IMR-90 (cell line): ENCODE measurements at regions not wholly inside any gene's neighbourhood (a gene's known extent, or its start where the extent isn't known, plus 50 kb on each side); places are given as distances from the start of the nearest gene placed in this dataset.

Experiments used
- ATAC-seq: fragments of 200-7000 bp; cut with Tn5 transposase; 2 replicates; pipeline ENCODE4 v1.9.1; 2020; ENCODE audit warnings: low read depth, mild to moderate bottlenecking, moderate library complexity
- BruUV-seq: library from RNA; stranded (reverse); fragments of 400-500 nt; replicated peaks from 2 replicates; lab custom pipeline; 2021; lab: Mats Ljungman, UMichigan
- CTCF ChIA-PET: fragments of 300-600 bp; formaldehyde crosslinking; extraction: SDS; loops from one replicate; lab custom pipeline; 2021; ENCODE audit warnings: antibody characterized with exemption; lab: Yijun Ruan, JAX
- POLR2A ChIA-PET: fragments of 300-600 bp; sonication (Branson Sonifier 250); formaldehyde crosslinking; loops from one replicate; lab custom pipeline; 2022; ENCODE audit warnings: antibody characterized with exemption; ENCODE audit not compliant: unreplicated experiment; lab: Charles Lee
- DNase-seq: peaks from one replicate; pipeline ENCODE4 v3.0.0; 2013
- H2AFZ ChIP-seq: replicated peaks from 2 replicates; pipeline ENCODE3; 2013; ENCODE audit warnings: low read length, mild to moderate bottlenecking; ENCODE audit not compliant: poor library complexity
- H2AK5ac ChIP-seq: 2 replicates; pipeline ENCODE4 v1.6.1; 2013; ENCODE audit warnings: low read depth, low read length, inconsistent platforms
- H2AK9ac ChIP-seq: replicated peaks from 2 replicates; pipeline ENCODE3; 2013; ENCODE audit warnings: mild to moderate bottlenecking, low read depth, low read length, moderate library complexity; ENCODE audit not compliant: poor library complexity
- H2BK120ac ChIP-seq: 2 replicates; pipeline ENCODE4 v1.6.1; 2013; ENCODE audit warnings: low read depth, low read length, inconsistent platforms
- H2BK15ac ChIP-seq: 3 replicates; pipeline ENCODE4 v1.6.1; 2013; ENCODE audit warnings: low read depth, low read length, inconsistent platforms
- H2BK20ac ChIP-seq: 2 replicates; pipeline ENCODE4 v1.6.1; 2013; ENCODE audit warnings: low read depth, mild to moderate bottlenecking, inconsistent platforms, low read length, moderate library complexity
- H2BK5ac ChIP-seq: 2 replicates; pipeline ENCODE4 v1.6.1; 2013; ENCODE audit warnings: mild to moderate bottlenecking, low read depth, low read length, inconsistent platforms; ENCODE audit not compliant: poor library complexity, severe bottlenecking
- H3K14ac ChIP-seq: replicated peaks from 2 replicates; pipeline ENCODE4 v1.6.1; 2013; ENCODE audit warnings: low read depth, low read length, inconsistent platforms
- H3K18ac ChIP-seq: 2 replicates; pipeline ENCODE4 v1.6.1; 2013; ENCODE audit warnings: low read depth, low read length, control low read depth
- H3K23ac ChIP-seq: 2 replicates; pipeline ENCODE4 v1.6.1; 2013; ENCODE audit warnings: low read depth, low read length, inconsistent platforms
- H3K27ac ChIP-seq: 2 replicates; pipeline ENCODE4 v1.5.1; 2013; ENCODE audit warnings: mild to moderate bottlenecking, control low read depth, low read length; ENCODE audit not compliant: insufficient read depth
- H3K27me3 ChIP-seq: 2 replicates; pipeline ENCODE4 v1.6.1; 2013; ENCODE audit warnings: low read length; ENCODE audit not compliant: control insufficient read depth, insufficient read depth
- H3K36me3 ChIP-seq: 2 replicates; pipeline ENCODE4 v1.6.1; 2013; ENCODE audit warnings: low read length, mixed read lengths; ENCODE audit not compliant: control insufficient read depth, insufficient read depth
- H3K4ac ChIP-seq: 2 replicates; pipeline ENCODE4 v1.6.1; 2013; ENCODE audit warnings: low read depth, low read length, inconsistent platforms
- H3K4me1 ChIP-seq: 2 replicates; pipeline ENCODE4 v1.6.1; 2013; ENCODE audit warnings: low read length, mixed read lengths; ENCODE audit not compliant: control insufficient read depth, insufficient read depth
- H3K4me2 ChIP-seq: 2 replicates; pipeline ENCODE4 v1.6.1; 2013; ENCODE audit warnings: low read depth, mild to moderate bottlenecking, control low read depth, low read length, moderate library complexity
- H3K4me3 ChIP-seq: 2 replicates; pipeline ENCODE4 v1.5.1; 2013; ENCODE audit warnings: low read depth, mild to moderate bottlenecking, control low read depth, low read length, moderate library complexity; ENCODE audit not compliant: insufficient read depth
- H3K56ac ChIP-seq: 2 replicates; pipeline ENCODE4 v1.6.1; 2013; ENCODE audit warnings: low read length, inconsistent platforms; ENCODE audit not compliant: insufficient read depth; ENCODE audit errors: extremely low read depth
- H3K79me1 ChIP-seq, 2 experiments: 2 replicates each; pipeline ENCODE4 v1.6.1; 2013; ENCODE audit warnings: low read length in 2 of 2, inconsistent platforms in 1 of 2, low read depth in 1 of 2
- H3K9ac ChIP-seq: 2 replicates; pipeline ENCODE4 v1.6.1; 2013; ENCODE audit warnings: low read depth, low read length, control low read depth
- H3K9me1 ChIP-seq: 2 replicates; pipeline ENCODE4 v1.6.1; 2013; ENCODE audit warnings: low read length, inconsistent platforms; ENCODE audit not compliant: insufficient read depth
- H3K9me3 ChIP-seq: 2 replicates; pipeline ENCODE4 v1.6.1; 2013; ENCODE audit warnings: low read length; ENCODE audit not compliant: control insufficient read depth, insufficient read depth
- H4K20me1 ChIP-seq: 2 replicates; pipeline ENCODE4 v1.6.1; 2013; ENCODE audit warnings: low read length, inconsistent platforms; ENCODE audit not compliant: insufficient read depth
- H4K5ac ChIP-seq: 2 replicates; pipeline ENCODE4 v1.6.1; 2013; ENCODE audit warnings: mild to moderate bottlenecking, low read depth, low read length, control low read depth
- H4K8ac ChIP-seq, 2 experiments: 2 replicates each; pipeline ENCODE4 v1.6.1; 2013; ENCODE audit warnings: low read depth in 2 of 2, low read length in 2 of 2, control low read depth in 1 of 2, inconsistent platforms in 1 of 2
- H4K91ac ChIP-seq: 2 replicates; pipeline ENCODE4 v1.6.1; 2013; ENCODE audit warnings: low read depth, low read length, inconsistent platforms; ENCODE audit not compliant: insufficient read depth
- BHLHE40 ChIP-seq: fragments of 150-350 bp; IDR thresholded peaks from 2 replicates; pipeline ENCODE4 v1.6.1; 2016; ENCODE audit warnings: mild to moderate bottlenecking, low read depth, low read length
- CTCF ChIP-seq: conservative IDR thresholded peaks from 2 replicates; pipeline ENCODE4 v1.5.1; 2012; ENCODE audit warnings: mild to moderate bottlenecking, low read depth, low read length, improper control_type of control experiment
- POLR2A ChIP-seq: IDR thresholded peaks from 2 replicates; pipeline ENCODE4 v1.6.1; 2012; ENCODE audit warnings: mild to moderate bottlenecking, low read depth, low read length
- RAD21 ChIP-seq: IDR thresholded peaks from 2 replicates; pipeline ENCODE4 v1.6.1; 2012; ENCODE audit warnings: low read length, improper control_type of control experiment
- RCOR1 ChIP-seq: IDR thresholded peaks from 2 replicates; pipeline ENCODE4 v1.6.1; 2012; ENCODE audit warnings: mild to moderate bottlenecking, low read length, improper control_type of control experiment; ENCODE audit not compliant: insufficient replicate concordance
- RFX5 ChIP-seq: IDR thresholded peaks from 2 replicates; pipeline ENCODE4 v1.8.0; 2012; ENCODE audit warnings: low read depth, mild to moderate bottlenecking, low read length, moderate library complexity
- WGBS, 2 experiments: methylation state at CpG; one replicate each; pipeline versions ENCODE4 v1.1.5 to v1.1.7; 2013; ENCODE audit warnings: missing lambda C conversion rate in 2 of 2; ENCODE audit not compliant: insufficient read length in 1 of 2; ENCODE audit errors: extremely low coverage in 2 of 2; 5-methylcytosine and 5-hydroxymethylcytosine counted together
- dilution Hi-C: fragments of 300-500 bp; cut with HindIII; formaldehyde crosslinking; loops from one replicate; pipeline ENCODE4 v1.14.3; 2018; ENCODE audit warnings: low sequenced_read_pairs; ENCODE audit not compliant: unreplicated experiment
- in situ Hi-C: fragments of 300-500 bp; cut with MboI; formaldehyde crosslinking; loops from 3 replicates; pipeline ENCODE4 v1.14.3; 2019; ENCODE audit warnings: low sequenced_read_pairs, inconsistent platforms, mixed read lengths
- intact Hi-C: fragments of 100-400 bp; cut with micrococcal nuclease; formaldehyde crosslinking; loops from 2 replicates; pipeline ENCODE4 v1.10.0; 2022

- H3K36me3 ChIP-seq, result no peaks in the 10 kb centered on the region
- no peak overlapping the region for H4K8ac ChIP-seq
- no peak overlapping the region for H3K27ac ChIP-seq
- H2BK15ac ChIP-seq, result no peak overlapping the region
- H4K5ac ChIP-seq, result no peak overlapping the region
- no peak for ATAC-seq
- H3K4me1 ChIP-seq, result no peaks in the 10 kb centered on the region
- H2BK120ac ChIP-seq, result no peak overlapping the region
- no peak overlapping the region for H3K56ac ChIP-seq
- TF ChIP-seq RCOR1, result no peak
- TF ChIP-seq BHLHE40, result no peak
- TF ChIP-seq POLR2A, result no peak
- no peak for TF ChIP-seq RAD21
- no peak for TF ChIP-seq RFX5
- no peak for TF ChIP-seq CTCF
- intact Hi-C loops, result no loop called here
- H3K79me1 ChIP-seq, result no peaks in the 10 kb centered on the region
- in situ Hi-C loops, result no loop called here
- H3K4me3 ChIP-seq, result no peak overlapping the region
- H2AK9ac ChIP-seq, result no peak overlapping the region
- H3K4ac ChIP-seq, result no peak overlapping the region
- H3K9me3 ChIP-seq, result no peaks in the 10 kb centered on the region
- POLR2A ChIA-PET, result no interaction called here
- no peak overlapping the region for H2BK20ac ChIP-seq
- no peak overlapping the region for H3K14ac ChIP-seq
- no peak overlapping the region for H2AK5ac ChIP-seq
- no peak overlapping the region for H4K91ac ChIP-seq
- no peak overlapping the region for H3K4me2 ChIP-seq
- H3K18ac ChIP-seq, result no peak overlapping the region
- no peaks in the 10 kb centered on the region for H4K20me1 ChIP-seq
- no peak overlapping the region for H3K23ac ChIP-seq
- no CpG with 5 or more reads among the region's 4 CpGs for WGBS, 2 experiments
- H3K9ac ChIP-seq, result no peak overlapping the region
- no TSS peak for BruUV-seq
- H2BK5ac ChIP-seq, result no peak overlapping the region
- dilution Hi-C loops, result no loop called here
- CTCF ChIA-PET, result interaction anchor here (0.6 kb wide), 1 partner anchor 71 kb away, joined by 3 read pairs; no protein-coding TSS in a partner anchor
- no peaks in the 10 kb centered on the region for H3K9me1 ChIP-seq
- no peaks in the 10 kb centered on the region for H3K27me3 ChIP-seq
- peak overlapping the region; percentile 37 for H2AFZ ChIP-seq
- DNase-seq, result no peak
These were observed 164.8 kb upstream of the SLC25A13 start for GRCh38 chr7:96486681-96487080.
